Stimulated activated CD4-positive, alpha-beta T cell treated with anti-CD3 and anti-CD28 coated beads, TNF-alpha, amount 100 ng/mL, for 4 hours (primary cell): ENCODE measurements at regions not wholly inside any gene's neighbourhood (a gene's known extent, or its start where the extent isn't known, plus 50 kb on each side); places are given as distances from the start of the nearest gene placed in this dataset.

ENCODE experiments used
- DNase-seq, 3 experiments: peaks; one replicate each; pipeline ENCODE4 v3.0.0-alpha.2; 2020; ENCODE audit warnings: low read depth in 3 of 3

GRCh38 chr18:46378126-46378863 is 274.1 kb downstream of the HAUS1 start:
- DNase-seq: no peak

- no peak for DNase-seq
Observed at GRCh38 chr18:46378864-46379207, 274.7 kb downstream of the HAUS1 start.

- DNase-seq: no peak
Observed at GRCh38 chr18:46379323-46379950, 275.3 kb downstream of the HAUS1 start.

GRCh38 chr18:46385124-46385523 is 271.9 kb downstream of the LOXHD1 start:
- no peak for DNase-seq

GRCh38 chr18:46386788-46387187 is 270.2 kb downstream of the LOXHD1 start:
- DNase-seq: no peak

GRCh38 chr18:46387441-46388131 is 269.4 kb downstream of the LOXHD1 start:
- DNase-seq: no peak

- DNase-seq: no peak
Observed at GRCh38 chr18:46388286-46388685, 268.7 kb downstream of the LOXHD1 start.

- DNase-seq: no peak
Observed at GRCh38 chr18:46392576-46392975, 264.4 kb downstream of the LOXHD1 start.

- no peak for DNase-seq
Observed at GRCh38 chr18:46393230-46393629, 263.8 kb downstream of the LOXHD1 start.

- no peak for DNase-seq
Observed at GRCh38 chr18:46393961-46394360, 263.1 kb downstream of the LOXHD1 start.

- DNase-seq: no peak
Observed at GRCh38 chr18:46395795-46396194, 261.2 kb downstream of the LOXHD1 start.

- DNase-seq: no peak
Observed at GRCh38 chr18:46397174-46397573, 259.8 kb downstream of the LOXHD1 start.

- DNase-seq: no peak
Observed at GRCh38 chr18:46398005-46398404, 259.0 kb downstream of the LOXHD1 start.

GRCh38 chr18:46398625-46399024 is 258.4 kb downstream of the LOXHD1 start:
- no peak for DNase-seq

- no peak for DNase-seq
Observed at GRCh38 chr18:46399303-46399702, 257.7 kb downstream of the LOXHD1 start.

- no peak for DNase-seq
Observed at GRCh38 chr18:46400449-46400848, 256.6 kb downstream of the LOXHD1 start.

GRCh38 chr18:46401486-46402070 is 255.4 kb downstream of the LOXHD1 start:
- DNase-seq: no peak

GRCh38 chr18:46402396-46402795 is 254.6 kb downstream of the LOXHD1 start:
- no peak for DNase-seq

GRCh38 chr18:46402945-46403344 is 254.1 kb downstream of the LOXHD1 start:
- DNase-seq: no peak

- no peak for DNase-seq
Observed at GRCh38 chr18:46405832-46406538, 251.0 kb downstream of the LOXHD1 start.

- DNase-seq: no peak
Observed at GRCh38 chr18:46406539-46406932, 250.5 kb downstream of the LOXHD1 start.
